ENCODE measurements at regions not wholly inside any gene's neighbourhood (a gene's known extent, or its start where the extent isn't known, plus 50 kb on each side); places are given as distances from the start of the nearest gene placed in this dataset.

DNA sequence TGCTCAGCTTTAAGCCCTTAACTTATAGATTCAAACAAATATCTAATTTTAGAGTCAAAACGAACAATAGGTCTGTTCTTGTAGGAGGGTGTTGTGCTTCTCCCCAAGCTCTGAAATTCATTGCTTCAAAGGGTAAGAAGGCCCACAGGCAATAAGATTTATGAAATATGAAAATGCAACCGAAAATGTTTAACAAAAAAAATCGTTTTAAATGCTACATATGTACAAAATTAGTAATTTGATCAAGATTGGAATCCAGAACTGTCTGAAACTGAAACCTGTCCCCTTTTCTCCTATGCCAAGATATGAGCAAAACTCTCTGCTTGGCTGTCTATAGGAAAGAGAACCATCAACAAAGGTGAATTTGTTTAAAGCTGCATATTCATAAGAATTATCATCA, 534.3 kb downstream of the PLPP3 start:
- FAIRE-seq = no peak
- WGBS, 2 experiments (ENCODE audit: extremely low coverage in 1 of 2, insufficient coverage in 1 of 2, insufficient read length in 1 of 2, insufficient replicate concordance in 2 of 2, low coverage in 1 of 2, low lambda C conversion rate in 2 of 2, missing lambda C conversion rate in 1 of 2) = 74% methylated on average over 3 of the region's 3 CpGs; no CpG with 5 or more reads in 1 of the 2 experiments

More for the DNA sequence above, 534.3 kb downstream of the PLPP3 start:
- Histone ChIP-seq H2BK5ac (ENCODE audit: low read depth, low read length) (no peak overlapping the region), H2BK120ac (replicated peaks; ENCODE audit: low read depth, low read length) (no peak overlapping the region), H3K4ac (replicated peaks; ENCODE audit: insufficient read length, low read depth, low read length) (no peak overlapping the region), H4K5ac (ENCODE audit: insufficient read length, low read depth, low read length) (no peak overlapping the region), H3K14ac (ENCODE audit: insufficient read length) (no peak overlapping the region), H3K36me3 (ENCODE audit: control insufficient read depth in 2 of 4, insufficient read depth in 4 of 4, low read length in 3 of 4) (no peaks in the 10 kb centered on the region), H2BK12ac (ENCODE audit: low read depth, low read length) (no peak overlapping the region), H3K18ac (ENCODE audit: extremely low read depth, low read length) (no peak overlapping the region), H2AK5ac (ENCODE audit: low read depth, low read length) (no peak overlapping the region), H3K27me3 (replicated peaks in 1 of 4; ENCODE audit: control insufficient read depth in 3 of 4, extremely low read depth in 1 of 4, insufficient read depth in 3 of 4, low read length in 3 of 4) (no peaks in the 10 kb centered on the region), H3K9ac (replicated peaks in 1 of 4; ENCODE audit: extremely low read depth in 1 of 4, low read depth in 3 of 4, low read length in 3 of 4) (no peak overlapping the region), H3K4me3 (ENCODE audit: extremely low read depth in 1 of 4, insufficient read depth in 2 of 4, low read depth in 3 of 4, low read length in 4 of 4) (no peak overlapping the region), H4K91ac (replicated peaks; ENCODE audit: insufficient read length, low read length) (no peak overlapping the region), H4K20me1 (replicated peaks in 1 of 2; ENCODE audit: control insufficient read depth in 1 of 2, insufficient read depth in 2 of 2, low read length in 2 of 2) (no peaks in the 10 kb centered on the region), H3K23ac (ENCODE audit: insufficient read length) (no peak overlapping the region), H4K8ac (ENCODE audit: extremely low read depth, insufficient read depth, low read length) (no peak overlapping the region), H3K23me2 (ENCODE audit: low read depth, low read length) (no peaks in the 10 kb centered on the region), H2BK15ac (ENCODE audit: low read length) (no peak overlapping the region), H2BK20ac (ENCODE audit: low read length) (no peak overlapping the region), H2AFZ (ENCODE audit: low read length) (no peak overlapping the region), H3K9me3 (ENCODE audit: insufficient read depth in 2 of 2, low read depth in 1 of 2, low read length in 1 of 2) (no peaks in the 10 kb centered on the region), H3K79me1 (ENCODE audit: low read depth, low read length) (no peaks in the 10 kb centered on the region), H3K4me1 (replicated peaks in 1 of 4; ENCODE audit: control insufficient read depth in 3 of 4, insufficient read depth in 4 of 4, low read length in 3 of 4) (no peaks in the 10 kb centered on the region), H3K56ac (replicated peaks; ENCODE audit: insufficient read length, low read depth, low read length) (no peak overlapping the region), H3K79me2 (ENCODE audit: control insufficient read depth in 1 of 2, insufficient read depth in 2 of 2, low read length in 2 of 2) (no peaks in the 10 kb centered on the region), H3K27ac (ENCODE audit: low read depth, low read length) (no peak overlapping the region), H3K4me2 (ENCODE audit: insufficient read depth in 1 of 2, low read depth in 2 of 2, low read length in 2 of 2) (no peak overlapping the region)
- POLR2A ChIA-PET (ENCODE audit: partially characterized antibody) = no interaction called here
- no peak for TF ChIP-seq POLR2AphosphoS5 (IDR thresholded peaks at IDR 0.05; ENCODE audit: low read depth, low read length)
- no peak for TF ChIP-seq HDAC2 (IDR thresholded peaks at IDR 0.05; ENCODE audit: borderline replicate concordance in 1 of 2, low read depth in 2 of 2, low read length in 2 of 2)
- no peak for TF ChIP-seq RXRA (IDR thresholded peaks at IDR 0.05; ENCODE audit: insufficient read depth, low read depth, low read length)
- TF ChIP-seq GABPA (IDR thresholded peaks at IDR 0.05; ENCODE audit: borderline replicate concordance, insufficient read depth, low read length) = no peak
- TF ChIP-seq, protein P1, sequence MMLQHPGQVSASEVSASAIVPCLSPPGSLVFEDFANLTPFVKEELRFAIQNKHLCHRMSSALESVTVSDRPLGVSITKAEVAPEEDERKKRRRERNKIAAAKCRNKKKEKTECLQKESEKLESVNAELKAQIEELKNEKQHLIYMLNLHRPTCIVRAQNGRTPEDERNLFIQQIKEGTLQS (IDR thresholded peaks at IDR 0.05; ENCODE audit: insufficient read depth, low read depth, low read length) = no peak
- no peak for TF ChIP-seq NRF1 (IDR thresholded peaks at IDR 0.05; ENCODE audit: low read depth, low read length)
- TF ChIP-seq CREB1 (IDR thresholded peaks at IDR 0.05) = no peak
- TF ChIP-seq SRF (IDR thresholded peaks at IDR 0.05; ENCODE audit: low read depth, low read length) = no peak
- no peak for TF ChIP-seq RAD21 (IDR thresholded peaks at IDR 0.05 in 1 of 2, conservative IDR thresholded peaks at IDR 0.05 in 1 of 2; ENCODE audit: low read depth in 2 of 2, low read length in 2 of 2)
- no peak for TF ChIP-seq SIN3A (conservative IDR thresholded peaks at IDR 0.05 in 1 of 2, IDR thresholded peaks at IDR 0.05 in 1 of 2; ENCODE audit: low read depth in 1 of 2, low read length in 2 of 2)
- TF ChIP-seq KDM5A (IDR thresholded peaks at IDR 0.05; ENCODE audit: low read length) = no peak
- CTCF ChIA-PET (ENCODE audit: partially characterized antibody) = no interaction called here
- DNase-seq (ENCODE audit: low read depth in 1 of 2, low spot score in 2 of 2) = no peak
